Astrocyte (in vitro differentiated cells and primary cell): ENCODE measurements at regions not wholly inside any gene's neighbourhood (a gene's known extent, or its start where the extent isn't known, plus 50 kb on each side); places are given as distances from the start of the nearest gene placed in this dataset.

ENCODE experiments used
- DNase-seq: peaks from one replicate; pipeline ENCODE4 v3.0.0-alpha.2; 2010; ENCODE audit warnings: low read depth
- FAIRE-seq: peaks from 2 replicates; lab custom pipeline; 2011; peaks lifted over from hg19 to GRCh38; lab: Jason Lieb, UNC
- H2AFZ ChIP-seq: 2 replicates; pipeline ENCODE4 v1.6.0; 2012; ENCODE audit warnings: low read depth, low read length, inconsistent platforms
- H3K27ac ChIP-seq: 2 replicates; pipeline ENCODE4 v1.5.1; 2011; ENCODE audit warnings: low read depth, low read length, inconsistent platforms
- H3K27me3 ChIP-seq: 2 replicates; pipeline ENCODE4 v1.6.0; 2011; ENCODE audit warnings: low read length, inconsistent platforms; ENCODE audit not compliant: insufficient read depth
- H3K36me3 ChIP-seq: 2 replicates; pipeline ENCODE4 v1.5.1; 2011; ENCODE audit warnings: low read length, inconsistent platforms; ENCODE audit not compliant: insufficient read depth
- H3K4me1 ChIP-seq: 2 replicates; pipeline ENCODE4 v1.5.1; 2011; ENCODE audit warnings: low read length, inconsistent platforms; ENCODE audit not compliant: insufficient read depth
- H3K4me2 ChIP-seq: 2 replicates; pipeline ENCODE4 v1.6.0; 2012; ENCODE audit warnings: low read length, inconsistent platforms
- H3K4me3 ChIP-seq: 2 replicates; pipeline ENCODE4 v1.5.1; 2011; ENCODE audit warnings: low read depth, mild to moderate bottlenecking, low read length, inconsistent platforms; ENCODE audit not compliant: insufficient read depth
- H3K79me2 ChIP-seq: 2 replicates; pipeline ENCODE4 v1.6.0; 2012; ENCODE audit warnings: mild to moderate bottlenecking, low read length, inconsistent platforms; ENCODE audit not compliant: insufficient read depth
- H3K9ac ChIP-seq: 2 replicates; pipeline ENCODE4 v1.6.0; 2012; ENCODE audit warnings: mild to moderate bottlenecking, low read length, inconsistent platforms
- H3K9me3 ChIP-seq: 2 replicates; pipeline ENCODE4 v1.5.1; 2012; ENCODE audit warnings: low read depth, mild to moderate bottlenecking, low read length, inconsistent platforms; ENCODE audit not compliant: insufficient read depth
- H4K20me1 ChIP-seq: 2 replicates; pipeline ENCODE4 v1.6.0; 2012; ENCODE audit warnings: low read length, inconsistent platforms; ENCODE audit not compliant: insufficient read depth
- H3K27ac Mint-ChIP-seq: one replicate; pipeline ENCODE4 v1.8.0; 2021; ENCODE audit warnings: mild to moderate bottlenecking, mixed read lengths; ENCODE audit not compliant: unreplicated experiment
- H3K27me3 Mint-ChIP-seq: one replicate; pipeline ENCODE4 v1.8.0; 2021; ENCODE audit warnings: low read depth, mixed read lengths; ENCODE audit not compliant: unreplicated experiment
- H3K36me3 Mint-ChIP-seq: one replicate; pipeline ENCODE4 v1.8.0; 2021; ENCODE audit warnings: low read depth, mixed read lengths; ENCODE audit not compliant: unreplicated experiment
- H3K4me1 Mint-ChIP-seq: one replicate; pipeline ENCODE4 v1.8.0; 2021; ENCODE audit warnings: low read depth, mixed read lengths; ENCODE audit not compliant: unreplicated experiment
- H3K4me3 Mint-ChIP-seq: one replicate; pipeline ENCODE4 v1.8.0; 2021; ENCODE audit warnings: mild to moderate bottlenecking, moderate library complexity, mixed read lengths; ENCODE audit not compliant: unreplicated experiment
- H3K9me3 Mint-ChIP-seq: one replicate; pipeline ENCODE4 v1.8.0; 2021; ENCODE audit warnings: mild to moderate bottlenecking, mixed read lengths; ENCODE audit not compliant: unreplicated experiment
- EZH2 ChIP-seq: IDR thresholded peaks from 2 replicates; pipeline ENCODE4 v1.6.1; 2012; ENCODE audit warnings: mild to moderate bottlenecking, low read length, inconsistent platforms; ENCODE audit not compliant: insufficient read depth
- TF ChIP-seq, protein P1 (sequence below): IDR thresholded peaks from 2 replicates; pipeline ENCODE4 v1.5.1; 2011; ENCODE audit warnings: low read depth, mild to moderate bottlenecking, inconsistent platforms, low read length, moderate library complexity; ENCODE audit not compliant: insufficient read depth

DNA sequence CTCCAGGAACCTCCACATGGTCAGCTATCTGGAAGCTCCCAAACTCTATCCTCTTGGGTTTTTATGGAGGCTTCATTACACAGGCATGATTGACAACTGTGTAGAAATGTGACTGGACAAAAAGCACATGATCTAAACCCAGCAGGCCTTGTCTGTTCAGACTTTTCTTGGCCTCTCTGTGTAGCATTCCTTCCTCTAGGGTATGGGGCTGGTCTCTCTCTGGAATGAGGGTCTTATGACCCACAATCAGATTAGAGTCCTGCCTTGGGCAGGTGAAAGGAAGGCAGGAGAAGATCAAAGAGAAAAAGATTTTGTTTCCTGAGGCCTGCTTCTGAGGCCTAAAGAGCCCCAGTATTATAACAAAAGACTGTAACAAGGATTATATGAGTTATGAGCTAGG is 162.7 kb downstream of the SP3 start:
- FAIRE-seq (no peak), DNase-seq (no peak)
- Histone ChIP-seq H3K4me1 (no peaks in the 10 kb centered on the region), H3K27ac (no peak overlapping the region), H3K9me3 (no peaks in the 10 kb centered on the region), H3K36me3 (no peaks in the 10 kb centered on the region), H4K20me1 (no peaks in the 10 kb centered on the region), H3K9ac (no peak overlapping the region), H3K4me3 (no peak overlapping the region), H3K79me2 (no peaks in the 10 kb centered on the region), H2AFZ (no peak overlapping the region), H3K4me2 (no peak overlapping the region), H3K27me3 (no peaks in the 10 kb centered on the region)
- no peak overlapping the region for H3K27ac Mint-ChIP-seq
- H3K4me3 Mint-ChIP-seq: no peak overlapping the region
- peaks cover 6% of the 10 kb centered on the region for H3K27me3 Mint-ChIP-seq
- H3K36me3 Mint-ChIP-seq: no peaks in the 10 kb centered on the region
- no peaks in the 10 kb centered on the region for H3K9me3 Mint-ChIP-seq
- peaks cover 12% of the 10 kb centered on the region for H3K4me1 Mint-ChIP-seq
- TF ChIP-seq EZH2: no peak
- TF ChIP-seq, protein P1, sequence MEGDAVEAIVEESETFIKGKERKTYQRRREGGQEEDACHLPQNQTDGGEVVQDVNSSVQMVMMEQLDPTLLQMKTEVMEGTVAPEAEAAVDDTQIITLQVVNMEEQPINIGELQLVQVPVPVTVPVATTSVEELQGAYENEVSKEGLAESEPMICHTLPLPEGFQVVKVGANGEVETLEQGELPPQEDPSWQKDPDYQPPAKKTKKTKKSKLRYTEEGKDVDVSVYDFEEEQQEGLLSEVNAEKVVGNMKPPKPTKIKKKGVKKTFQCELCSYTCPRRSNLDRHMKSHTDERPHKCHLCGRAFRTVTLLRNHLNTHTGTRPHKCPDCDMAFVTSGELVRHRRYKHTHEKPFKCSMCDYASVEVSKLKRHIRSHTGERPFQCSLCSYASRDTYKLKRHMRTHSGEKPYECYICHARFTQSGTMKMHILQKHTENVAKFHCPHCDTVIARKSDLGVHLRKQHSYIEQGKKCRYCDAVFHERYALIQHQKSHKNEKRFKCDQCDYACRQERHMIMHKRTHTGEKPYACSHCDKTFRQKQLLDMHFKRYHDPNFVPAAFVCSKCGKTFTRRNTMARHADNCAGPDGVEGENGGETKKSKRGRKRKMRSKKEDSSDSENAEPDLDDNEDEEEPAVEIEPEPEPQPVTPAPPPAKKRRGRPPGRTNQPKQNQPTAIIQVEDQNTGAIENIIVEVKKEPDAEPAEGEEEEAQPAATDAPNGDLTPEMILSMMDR: no peak

DNA sequence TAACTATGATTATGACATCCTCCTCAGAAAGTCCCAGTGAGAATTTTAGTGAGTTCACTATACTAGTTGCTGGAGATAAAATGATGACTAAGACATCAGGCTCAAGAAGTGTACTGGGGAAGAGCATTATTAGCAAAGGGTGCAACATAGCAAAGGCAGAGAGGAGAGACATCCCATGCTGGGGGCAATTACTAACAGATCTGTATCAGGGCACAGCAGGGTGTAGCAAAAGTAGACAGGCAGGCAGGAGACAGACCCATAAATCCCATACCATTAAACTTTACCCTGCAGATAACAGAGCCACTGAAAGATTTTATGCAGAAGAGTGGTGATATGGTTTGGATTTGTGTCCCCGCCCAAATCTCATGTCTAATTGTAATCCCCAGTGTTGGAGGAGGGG is 161.7 kb downstream of the SP3 start:
- Histone ChIP-seq H3K27ac (no peak overlapping the region), H3K36me3 (no peaks in the 10 kb centered on the region), H4K20me1 (no peaks in the 10 kb centered on the region), H3K4me1 (no peaks in the 10 kb centered on the region), H3K4me2 (no peak overlapping the region), H3K27me3 (no peaks in the 10 kb centered on the region), H3K4me3 (no peak overlapping the region), H3K79me2 (no peaks in the 10 kb centered on the region), H2AFZ (no peak overlapping the region), H3K9ac (no peak overlapping the region), H3K9me3 (peaks cover 1% of the 10 kb centered on the region)
- Mint-ChIP-seq H3K4me3 (no peak overlapping the region), H3K4me1 (peaks cover 12% of the 10 kb centered on the region), H3K27me3 (peaks cover 4% of the 10 kb centered on the region), H3K27ac (no peak overlapping the region), H3K36me3 (no peaks in the 10 kb centered on the region), H3K9me3 (no peaks in the 10 kb centered on the region)
- FAIRE-seq (no peak), DNase-seq (no peak)
- no peak for TF ChIP-seq EZH2
- TF ChIP-seq, protein P1: no peak

GRCh38 chr2:173806761-173807160 is 158.4 kb downstream of the SP3 start:
- H3K36me3 ChIP-seq: no peaks in the 10 kb centered on the region
- no peak overlapping the region for H3K4me3 Mint-ChIP-seq
- no peaks in the 10 kb centered on the region for H3K27me3 ChIP-seq
- H3K4me1 ChIP-seq: no peaks in the 10 kb centered on the region
- H3K9me3 ChIP-seq: peaks cover 2% of the 10 kb centered on the region
- no peaks in the 10 kb centered on the region for H3K27me3 Mint-ChIP-seq
- no peak overlapping the region for H3K4me2 ChIP-seq
- DNase-seq (peak; percentile 31), FAIRE-seq (no peak)
- peaks cover 12% of the 10 kb centered on the region for H3K4me1 Mint-ChIP-seq
- H3K79me2 ChIP-seq: no peaks in the 10 kb centered on the region
- no peaks in the 10 kb centered on the region for H3K9me3 Mint-ChIP-seq
- H3K27ac Mint-ChIP-seq: peak overlapping the region; percentile 18
- H3K27ac ChIP-seq: no peak overlapping the region
- H3K4me3 ChIP-seq: no peak overlapping the region
- TF ChIP-seq, protein P1: no peak
- no peak for TF ChIP-seq EZH2
- no peak overlapping the region for H3K9ac ChIP-seq
- H4K20me1 ChIP-seq: no peaks in the 10 kb centered on the region
- no peak overlapping the region for H2AFZ ChIP-seq
- peaks cover 2% of the 10 kb centered on the region for H3K36me3 Mint-ChIP-seq
